SK-N-SH treated with all-trans-retinoic acid at 6 μM for 48 hours (cell line): ENCODE measurements at regions not wholly inside any gene's neighbourhood (a gene's known extent, or its start where the extent isn't known, plus 50 kb on each side); places are given as distances from the start of the nearest gene placed in this dataset.

Source experiments
- ATAC-seq: fragments of 200-7000 bp; cut with Tn5 transposase; 3 replicates; pipeline ENCODE4 v1.9.1; 2020; ENCODE audit warnings: mild to moderate bottlenecking, moderate library complexity
- ARNTL ChIP-seq: fragments of 450-650 bp; formaldehyde crosslinking; IDR thresholded peaks from 2 replicates; pipeline ENCODE4 v1.5.0; 2020; ENCODE audit warnings: low read depth, mild to moderate bottlenecking, moderate library complexity, borderline replicate concordance
- BACH2 ChIP-seq: fragments of 250-450 bp; sonication (Bioruptor Pico); IDR thresholded peaks from 2 replicates; pipeline ENCODE4 v1.9.0; 2021; ENCODE audit warnings: mild to moderate bottlenecking, borderline replicate concordance
- CSDC2 ChIP-seq: fragments of 250-450 bp; sonication (Bioruptor Pico); IDR thresholded peaks from 2 replicates; pipeline ENCODE4 v1.5.0; 2020; ENCODE audit warnings: mild to moderate bottlenecking, moderate library complexity
- CSRNP3 ChIP-seq: fragments of 250-450 bp; sonication (Bioruptor Pico); IDR thresholded peaks from 2 replicates; pipeline ENCODE4 v1.5.1; 2021; ENCODE audit warnings: mild to moderate bottlenecking, moderate library complexity
- ESRRG ChIP-seq: fragments of 250-450 bp; sonication (Bioruptor Pico); IDR thresholded peaks from 2 replicates; pipeline ENCODE4 v1.6.1; 2021; ENCODE audit warnings: mild to moderate bottlenecking
- GLIS3 ChIP-seq: fragments of 250-450 bp; sonication (Bioruptor Pico); IDR thresholded peaks from 2 replicates; pipeline ENCODE4 v1.5.0; 2020; ENCODE audit warnings: mild to moderate bottlenecking, moderate library complexity
- ISL1 ChIP-seq: fragments of 250-450 bp; sonication (Bioruptor Pico); IDR thresholded peaks from 2 replicates; pipeline ENCODE4 v2.1.2; 2022; ENCODE audit warnings: mild to moderate bottlenecking, moderate library complexity
- OSR1 ChIP-seq: fragments of 250-450 bp; sonication (Bioruptor Pico); IDR thresholded peaks from 2 replicates; pipeline ENCODE4 v1.8.0; 2022; ENCODE audit warnings: moderate library complexity, mild to moderate bottlenecking, inconsistent platforms
- PATZ1 ChIP-seq: fragments of 250-450 bp; sonication (Bioruptor Pico); IDR thresholded peaks from 2 replicates; pipeline ENCODE4 v1.8.0; 2020; ENCODE audit warnings: mild to moderate bottlenecking, moderate library complexity, borderline replicate concordance
- PPARA ChIP-seq: fragments of 250-450 bp; sonication (Bioruptor Pico); IDR thresholded peaks from 2 replicates; pipeline ENCODE4 v1.5.0; 2020; ENCODE audit warnings: mild to moderate bottlenecking, borderline replicate concordance
- SNAI2 ChIP-seq: fragments of 250-450 bp; sonication (Bioruptor Pico); IDR thresholded peaks from 2 replicates; pipeline ENCODE4 v1.5.0; 2020; ENCODE audit warnings: mild to moderate bottlenecking, moderate library complexity
- TCF4 ChIP-seq: fragments of 250-450 bp; sonication (Bioruptor Pico); IDR thresholded peaks from 2 replicates; pipeline ENCODE4 v1.8.0; 2021; ENCODE audit warnings: mild to moderate bottlenecking, moderate library complexity, borderline replicate concordance
- TOX ChIP-seq: fragments of 250-450 bp; sonication (Bioruptor Pico); IDR thresholded peaks from 2 replicates; pipeline ENCODE4 v1.8.0; 2021; ENCODE audit warnings: mild to moderate bottlenecking, moderate library complexity, borderline replicate concordance
- ZC3H10 ChIP-seq: fragments of 250-450 bp; sonication (Bioruptor Pico); IDR thresholded peaks from 2 replicates; pipeline ENCODE4 v1.5.1; 2021; ENCODE audit warnings: mild to moderate bottlenecking, moderate library complexity
- ZFP3 ChIP-seq: fragments of 250-450 bp; sonication (Bioruptor Pico); IDR thresholded peaks from 2 replicates; pipeline ENCODE4 v1.5.0; 2020; ENCODE audit warnings: mild to moderate bottlenecking, moderate library complexity
- ZFP30 ChIP-seq: fragments of 450-650 bp; formaldehyde crosslinking; IDR thresholded peaks from 2 replicates; pipeline ENCODE4 v1.5.0; 2022; ENCODE audit warnings: mild to moderate bottlenecking, moderate library complexity
- ZNF565 ChIP-seq: fragments of 450-650 bp; formaldehyde crosslinking; conservative IDR thresholded peaks from 2 replicates; pipeline ENCODE4 v1.5.0; 2020; ENCODE audit warnings: low read depth, mild to moderate bottlenecking, moderate library complexity
- ZNF70 ChIP-seq: fragments of 450-650 bp; formaldehyde crosslinking; IDR thresholded peaks from 2 replicates; pipeline ENCODE4 v1.5.0; 2020; ENCODE audit warnings: mild to moderate bottlenecking, moderate library complexity
- ZNF8 ChIP-seq: fragments of 450-650 bp; formaldehyde crosslinking; IDR thresholded peaks from 2 replicates; pipeline ENCODE4 v1.5.0; 2020; ENCODE audit warnings: mild to moderate bottlenecking, moderate library complexity
- TF ChIP-seq, protein P1 (sequence below): fragments of 250-450 bp; sonication (Bioruptor Pico); IDR thresholded peaks from 2 replicates; pipeline ENCODE4 v1.5.0; 2020; ENCODE audit warnings: mild to moderate bottlenecking, moderate library complexity
- TF ChIP-seq, protein P2 (sequence below): fragments of 250-450 bp; sonication (Bioruptor Pico); IDR thresholded peaks from 2 replicates; pipeline ENCODE4 v1.5.1; 2020; ENCODE audit warnings: low read depth, mild to moderate bottlenecking, moderate library complexity
- TF ChIP-seq, protein P3 (sequence below): fragments of 250-450 bp; sonication (Bioruptor Pico); IDR thresholded peaks from 2 replicates; pipeline ENCODE4 v1.8.0; 2021; ENCODE audit warnings: low read depth, mild to moderate bottlenecking, moderate library complexity, borderline replicate concordance

DNA sequence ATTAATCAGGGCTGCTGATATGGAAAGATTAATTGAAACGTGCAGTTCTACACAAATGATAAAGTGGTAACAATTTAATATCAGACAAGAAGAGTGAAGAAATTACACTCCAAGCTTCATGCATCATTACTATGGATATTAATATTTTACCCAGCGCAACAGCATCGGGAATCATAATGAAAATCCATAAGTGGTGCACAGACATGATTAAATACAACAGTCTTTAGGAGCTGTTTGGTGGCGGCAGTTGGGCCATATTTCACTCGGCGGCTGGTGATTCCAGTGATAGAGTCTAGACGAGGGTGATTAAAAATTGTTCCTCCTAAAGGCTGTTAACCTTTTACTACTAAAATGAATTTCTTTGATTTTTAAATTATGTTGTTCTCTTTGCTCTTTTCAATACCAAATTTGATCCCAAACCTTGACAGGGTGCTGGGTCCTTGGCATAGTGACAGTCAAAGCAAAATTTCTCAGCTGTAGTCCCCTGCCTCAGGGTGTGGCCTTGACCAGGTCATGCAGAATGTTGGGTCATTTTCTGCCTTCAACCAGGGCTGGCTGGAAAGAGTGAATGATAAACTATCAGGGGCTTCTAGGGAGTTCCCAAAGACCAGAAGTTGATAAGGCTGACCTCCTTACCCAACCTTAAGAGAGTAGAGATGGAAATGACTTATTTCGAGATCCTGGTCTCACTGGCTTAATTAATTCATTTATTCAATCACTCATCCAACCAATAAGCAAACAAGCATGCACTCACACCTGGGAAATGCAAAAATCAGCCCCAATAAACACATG, 392.0 kb downstream of the IL20RB start:
- TF ChIP-seq PATZ1 (CRISPR knock-in tag), result no peak
- TF ChIP-seq, protein P1, sequence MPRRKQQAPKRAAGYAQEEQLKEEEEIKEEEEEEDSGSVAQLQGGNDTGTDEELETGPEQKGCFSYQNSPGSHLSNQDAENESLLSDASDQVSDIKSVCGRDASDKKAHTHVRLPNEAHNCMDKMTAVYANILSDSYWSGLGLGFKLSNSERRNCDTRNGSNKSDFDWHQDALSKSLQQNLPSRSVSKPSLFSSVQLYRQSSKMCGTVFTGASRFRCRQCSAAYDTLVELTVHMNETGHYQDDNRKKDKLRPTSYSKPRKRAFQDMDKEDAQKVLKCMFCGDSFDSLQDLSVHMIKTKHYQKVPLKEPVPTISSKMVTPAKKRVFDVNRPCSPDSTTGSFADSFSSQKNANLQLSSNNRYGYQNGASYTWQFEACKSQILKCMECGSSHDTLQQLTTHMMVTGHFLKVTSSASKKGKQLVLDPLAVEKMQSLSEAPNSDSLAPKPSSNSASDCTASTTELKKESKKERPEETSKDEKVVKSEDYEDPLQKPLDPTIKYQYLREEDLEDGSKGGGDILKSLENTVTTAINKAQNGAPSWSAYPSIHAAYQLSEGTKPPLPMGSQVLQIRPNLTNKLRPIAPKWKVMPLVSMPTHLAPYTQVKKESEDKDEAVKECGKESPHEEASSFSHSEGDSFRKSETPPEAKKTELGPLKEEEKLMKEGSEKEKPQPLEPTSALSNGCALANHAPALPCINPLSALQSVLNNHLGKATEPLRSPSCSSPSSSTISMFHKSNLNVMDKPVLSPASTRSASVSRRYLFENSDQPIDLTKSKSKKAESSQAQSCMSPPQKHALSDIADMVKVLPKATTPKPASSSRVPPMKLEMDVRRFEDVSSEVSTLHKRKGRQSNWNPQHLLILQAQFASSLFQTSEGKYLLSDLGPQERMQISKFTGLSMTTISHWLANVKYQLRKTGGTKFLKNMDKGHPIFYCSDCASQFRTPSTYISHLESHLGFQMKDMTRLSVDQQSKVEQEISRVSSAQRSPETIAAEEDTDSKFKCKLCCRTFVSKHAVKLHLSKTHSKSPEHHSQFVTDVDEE (CRISPR knock-in tag), result no peak
- TF ChIP-seq, protein P2, sequence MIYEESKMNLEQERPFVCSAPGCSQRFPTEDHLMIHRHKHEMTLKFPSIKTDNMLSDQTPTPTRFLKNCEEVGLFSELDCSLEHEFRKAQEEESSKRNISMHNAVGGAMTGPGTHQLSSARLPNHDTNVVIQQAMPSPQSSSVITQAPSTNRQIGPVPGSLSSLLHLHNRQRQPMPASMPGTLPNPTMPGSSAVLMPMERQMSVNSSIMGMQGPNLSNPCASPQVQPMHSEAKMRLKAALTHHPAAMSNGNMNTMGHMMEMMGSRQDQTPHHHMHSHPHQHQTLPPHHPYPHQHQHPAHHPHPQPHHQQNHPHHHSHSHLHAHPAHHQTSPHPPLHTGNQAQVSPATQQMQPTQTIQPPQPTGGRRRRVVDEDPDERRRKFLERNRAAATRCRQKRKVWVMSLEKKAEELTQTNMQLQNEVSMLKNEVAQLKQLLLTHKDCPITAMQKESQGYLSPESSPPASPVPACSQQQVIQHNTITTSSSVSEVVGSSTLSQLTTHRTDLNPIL, result no peak
- no peak for TF ChIP-seq ZC3H10
- no peak for TF ChIP-seq BACH2 (CRISPR knock-in tag)
- no peak for TF ChIP-seq ZNF565 (CRISPR knock-in tag)
- no peak for TF ChIP-seq CSRNP3 (CRISPR knock-in tag)
- TF ChIP-seq OSR1 (CRISPR knock-in tag), result no peak
- TF ChIP-seq ZFP3, result no peak
- no peak for TF ChIP-seq TCF4
- TF ChIP-seq SNAI2 (CRISPR knock-in tag), result no peak
- no peak for TF ChIP-seq ZNF8 (CRISPR knock-in tag)
- TF ChIP-seq, protein P3, sequence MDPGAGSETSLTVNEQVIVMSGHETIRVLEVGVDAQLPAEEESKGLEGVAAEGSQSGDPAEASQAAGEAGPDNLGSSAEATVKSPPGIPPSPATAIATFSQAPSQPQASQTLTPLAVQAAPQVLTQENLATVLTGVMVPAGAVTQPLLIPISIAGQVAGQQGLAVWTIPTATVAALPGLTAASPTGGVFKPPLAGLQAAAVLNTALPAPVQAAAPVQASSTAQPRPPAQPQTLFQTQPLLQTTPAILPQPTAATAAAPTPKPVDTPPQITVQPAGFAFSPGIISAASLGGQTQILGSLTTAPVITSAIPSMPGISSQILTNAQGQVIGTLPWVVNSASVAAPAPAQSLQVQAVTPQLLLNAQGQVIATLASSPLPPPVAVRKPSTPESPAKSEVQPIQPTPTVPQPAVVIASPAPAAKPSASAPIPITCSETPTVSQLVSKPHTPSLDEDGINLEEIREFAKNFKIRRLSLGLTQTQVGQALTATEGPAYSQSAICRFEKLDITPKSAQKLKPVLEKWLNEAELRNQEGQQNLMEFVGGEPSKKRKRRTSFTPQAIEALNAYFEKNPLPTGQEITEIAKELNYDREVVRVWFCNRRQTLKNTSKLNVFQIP (CRISPR knock-in tag), result no peak
- no peak for TF ChIP-seq ISL1
- no peak for TF ChIP-seq ZNF70 (CRISPR knock-in tag)
- TF ChIP-seq GLIS3 (CRISPR knock-in tag), result no peak

GRCh38 chr3:137360531-137361201, 402.9 kb downstream of the IL20RB start:
- ATAC-seq, result no peak
- TF ChIP-seq, protein P3 (CRISPR knock-in tag), result no peak
- TF ChIP-seq GLIS3 (CRISPR knock-in tag) (no peak), ZC3H10 (no peak), ZNF70 (CRISPR knock-in tag) (no peak), ZNF565 (CRISPR knock-in tag) (no peak), CSDC2 (CRISPR knock-in tag) (no peak), TOX (no peak), ESRRG (no peak), ZFP30 (CRISPR knock-in tag) (no peak), ZFP3 (no peak), ARNTL (CRISPR knock-in tag) (no peak), OSR1 (CRISPR knock-in tag) (no peak), PATZ1 (CRISPR knock-in tag) (no peak), PPARA (CRISPR knock-in tag) (no peak), ZNF8 (CRISPR knock-in tag) (no peak), ISL1 (no peak)
- TF ChIP-seq, protein P1 (CRISPR knock-in tag), result no peak

More for the DNA sequence above, 392.0 kb downstream of the IL20RB start:
- ATAC-seq, result no peak
